K562 (cell line): ENCODE measurements at regions not wholly inside any gene's neighbourhood (a gene's known extent, or its start where the extent isn't known, plus 50 kb on each side); places are given as distances from the start of the nearest gene placed in this dataset.

Source experiments
- ATAC-seq: fragments of 200-7000 bp; cut with Tn5 transposase; 3 replicates; pipeline ENCODE4 v1.9.1; 2020; ENCODE audit warnings: moderate library complexity
- BruUV-seq: library from RNA; stranded (reverse); fragments of 400-500 nt; replicated peaks from 2 replicates; lab custom pipeline; 2021; lab: Mats Ljungman, UMichigan
- CTCF ChIA-PET: fragments of 300-600 bp; formaldehyde crosslinking; extraction: SDS; loops from one replicate; lab custom pipeline; 2021; ENCODE audit warnings: low intra/inter-chr PET ratio; lab: Yijun Ruan, JAX
- POLR2A ChIA-PET: fragments of 300-600, 350-650 bp; sonication (Branson Sonifier 250); formaldehyde crosslinking; extraction: SDS; loops from one replicate; lab custom pipeline; 2021; ENCODE audit warnings: antibody characterized with exemption, inconsistent platforms; lab: Yijun Ruan, JAX
- DNase-seq, 4 experiments: peaks; one replicate each; pipeline versions ENCODE4 v3.0.0 to v3.0.0-alpha.2; 2011 to 2018; ENCODE audit warnings: low spot score in 3 of 4, mixed read lengths in 3 of 4; ENCODE audit errors: extremely low read depth in 1 of 4
- FAIRE-seq: peaks from 2 replicates; lab custom pipeline; 2011; peaks lifted over from hg19 to GRCh38; lab: Jason Lieb, UNC
- H2AFZ ChIP-seq: 2 replicates; pipeline ENCODE4 v1.6.0; 2011; ENCODE audit warnings: low read depth, low read length, control low read depth, inconsistent platforms
- H3K27ac ChIP-seq: fragments of 200-600 bp; 3 replicates; pipeline ENCODE4 v1.8.0; 2011; ENCODE audit warnings: low read depth, mild to moderate bottlenecking, control low read depth, inconsistent platforms, low read length, moderate library complexity, mixed read lengths; ENCODE audit errors: extremely low read depth
- H3K27me3 ChIP-seq, 2 experiments: fragments of 300-600 bp in 1 of 2; 2 replicates in 1 of 2; 3 replicates in 1 of 2; pipeline versions ENCODE4 v1.6.0 to v1.8.0; 2011; ENCODE audit warnings: inconsistent platforms in 2 of 2, low read length in 2 of 2, mild to moderate bottlenecking in 1 of 2, mixed read lengths in 1 of 2, moderate library complexity in 1 of 2; ENCODE audit not compliant: control insufficient read depth in 2 of 2, insufficient read depth in 2 of 2
- H3K36me3 ChIP-seq: fragments of 300-600 bp; 3 replicates; pipeline ENCODE4 v1.8.0; 2011; ENCODE audit warnings: mild to moderate bottlenecking, low read length, inconsistent platforms; ENCODE audit not compliant: control insufficient read depth, insufficient read depth
- H3K4me1 ChIP-seq, 2 experiments: fragments of 200-600 bp in 1 of 2; replicated peaks in 1 of 2; 2 replicates in 1 of 2; 3 replicates in 1 of 2; pipeline versions ENCODE4 v1.5.1 to v1.8.0; 2011; ENCODE audit warnings: inconsistent platforms in 2 of 2, low read length in 2 of 2, mild to moderate bottlenecking in 1 of 2, mixed read lengths in 1 of 2, moderate library complexity in 1 of 2; ENCODE audit not compliant: control insufficient read depth in 2 of 2, insufficient read depth in 2 of 2
- H3K4me2 ChIP-seq: 2 replicates; pipeline ENCODE4 v1.6.1; 2011; ENCODE audit warnings: low read length, control low read depth, inconsistent platforms, mixed read lengths; ENCODE audit not compliant: insufficient read depth
- H3K4me3 ChIP-seq: fragments of 200-600 bp; sonication (generic), shearing (Covaris generic); 2 replicates; pipeline ENCODE4 v1.5.1; 2016; ENCODE audit warnings: control low read depth, inconsistent platforms
- H3K79me2 ChIP-seq: fragments of 200-600 bp; 3 replicates; pipeline ENCODE4 v1.8.0; 2011; ENCODE audit warnings: low read length, inconsistent platforms; ENCODE audit not compliant: control insufficient read depth, insufficient read depth
- H3K9ac ChIP-seq, 2 experiments: 2 replicates each; pipeline versions ENCODE4 v1.6.0 to v1.6.1; 2011; ENCODE audit warnings: low read depth in 2 of 2, low read length in 2 of 2, control low read depth in 1 of 2, inconsistent platforms in 1 of 2, mild to moderate bottlenecking in 1 of 2, mixed read lengths in 1 of 2; ENCODE audit not compliant: insufficient read depth in 1 of 2
- H3K9me1 ChIP-seq: one replicate; pipeline ENCODE4 v1.6.0; 2011; ENCODE audit warnings: inconsistent platforms, mild to moderate bottlenecking, low read length, moderate library complexity; ENCODE audit not compliant: control insufficient read depth, insufficient read depth
- H3K9me3 ChIP-seq: replicated peaks from 2 replicates; pipeline ENCODE4 v1.5.1; 2011; ENCODE audit warnings: low read depth, low read length, inconsistent platforms; ENCODE audit not compliant: control insufficient read depth, insufficient read depth
- H4K20me1 ChIP-seq: replicated peaks from 2 replicates; pipeline ENCODE4 v1.6.1; 2011; ENCODE audit warnings: low read length, inconsistent platforms, mixed read lengths; ENCODE audit not compliant: control insufficient read depth, insufficient read depth
- HNRNPK ChIP-seq: fragments of 200-400 bp; formaldehyde crosslinking; IDR thresholded peaks from one replicate; pipeline ENCODE4 v1.6.1; 2018; ENCODE audit warnings: mild to moderate bottlenecking, low read depth, low read length; ENCODE audit not compliant: poor library complexity, severe bottlenecking
- KLF6 ChIP-seq: fragments of 250-450 bp; sonication (Bioruptor Pico); IDR thresholded peaks from 2 replicates; pipeline ENCODE4 v1.4.0; 2020; ENCODE audit warnings: mild to moderate bottlenecking, moderate library complexity, borderline replicate concordance
- NFIC ChIP-seq: fragments of 450-650 bp; IDR thresholded peaks from 2 replicates; pipeline ENCODE4 v1.6.1; 2017; ENCODE audit warnings: mild to moderate bottlenecking, inconsistent platforms
- NRF1 ChIP-seq, 2 experiments: fragments of 450-650 bp; IDR thresholded peaks in 1 of 2; conservative IDR thresholded peaks in 1 of 2; 2 replicates each; pipeline ENCODE4 v1.6.1; 2014; ENCODE audit warnings: mild to moderate bottlenecking in 2 of 2
- PTBP1 ChIP-seq: fragments of 200-400 bp; formaldehyde crosslinking; IDR thresholded peaks from 2 replicates; pipeline ENCODE4 v1.6.1; 2017; ENCODE audit warnings: low read depth, low read length
- WGBS: fragments of 100-300 bp; shearing (Covaris generic); methylation state at CpG from one replicate; pipeline ENCODE4 v1.1.6; 2016; ENCODE audit warnings: low coverage, mixed read lengths; ENCODE audit not compliant: insufficient coverage; ENCODE audit errors: missing lambda C conversion rate; 5-methylcytosine and 5-hydroxymethylcytosine counted together
- in situ Hi-C: fragments of 300-500 bp; cut with MboI; formaldehyde crosslinking; loops from 4 replicates; pipeline ENCODE4 v1.15.0; 2018; ENCODE audit warnings: inconsistent platforms, mixed read lengths
- intact Hi-C: fragments of 100-400 bp; cut with micrococcal nuclease; formaldehyde crosslinking; loops from 2 replicates; pipeline ENCODE4 v1.14.2; 2022

GRCh38 chr13:106276876-106277275, 258.6 kb downstream of the EFNB2 start:
- TF ChIP-seq PTBP1: no peak
- no peak for TF ChIP-seq NRF1 (conservative IDR thresholded peaks at IDR 0.05 in 1 of 2, IDR thresholded peaks at IDR 0.05 in 1 of 2)
- no peaks in the 10 kb centered on the region for H3K4me1 ChIP-seq
- POLR2A ChIA-PET: no interaction called here
- H3K4me2 ChIP-seq: no peak overlapping the region
- H3K36me3 ChIP-seq: no peaks in the 10 kb centered on the region
- H3K79me2 ChIP-seq: no peaks in the 10 kb centered on the region
- no peak overlapping the region for H3K27ac ChIP-seq
- no peak overlapping the region for H2AFZ ChIP-seq
- no TSS peak for BruUV-seq
- in situ Hi-C loops (no loop called here), intact Hi-C loops (no loop called here)
- CTCF ChIA-PET: no interaction called here
- no peaks in the 10 kb centered on the region for H3K27me3 ChIP-seq
- no peaks in the 10 kb centered on the region for H4K20me1 ChIP-seq
- no peak overlapping the region for H3K9ac ChIP-seq
- H3K9me3 ChIP-seq: no peaks in the 10 kb centered on the region
- ATAC-seq (no peak), DNase-seq (no peak), FAIRE-seq (no peak)
- 0% methylated on average over 4 of the region's 4 CpGs for WGBS
- H3K9me1 ChIP-seq: no peaks in the 10 kb centered on the region
- H3K4me3 ChIP-seq: no peak overlapping the region

- no peaks in the 10 kb centered on the region for H3K9me3 ChIP-seq
- no peaks in the 10 kb centered on the region for H3K27me3 ChIP-seq
- ATAC-seq: no peak
- no peak for DNase-seq
- 0% methylated on average over 3 of the region's 4 CpGs for WGBS
- no peak overlapping the region for H3K9ac ChIP-seq
- no peaks in the 10 kb centered on the region for H3K9me1 ChIP-seq
- H2AFZ ChIP-seq: no peak overlapping the region
- no peaks in the 10 kb centered on the region for H3K79me2 ChIP-seq
- FAIRE-seq: no peak
- no peak overlapping the region for H3K27ac ChIP-seq
- H3K4me2 ChIP-seq: no peak overlapping the region
- ChIA-PET POLR2A (no interaction called here), CTCF (no interaction called here)
- H3K4me1 ChIP-seq: no peaks in the 10 kb centered on the region
- no peak for TF ChIP-seq NFIC
- TF ChIP-seq KLF6 (CRISPR knock-in tag): no peak
- no peak for TF ChIP-seq HNRNPK
- no peak overlapping the region for H3K4me3 ChIP-seq
- BruUV-seq: no TSS peak
- intact Hi-C loops: no loop called here
- no peaks in the 10 kb centered on the region for H3K36me3 ChIP-seq
- H4K20me1 ChIP-seq: no peaks in the 10 kb centered on the region
- in situ Hi-C loops: no loop called here
Observed at GRCh38 chr13:106275446-106276032, 259.9 kb downstream of the EFNB2 start.
